GM23338 (cell line): ENCODE measurements at regions not wholly inside any gene's neighbourhood (a gene's known extent, or its start where the extent isn't known, plus 50 kb on each side); places are given as distances from the start of the nearest gene placed in this dataset.

Experiments
- ATAC-seq: fragments of 200-7000 bp; cut with Tn5 transposase; 3 replicates; pipeline ENCODE4 v1.9.1; 2020
- DNase-seq: peaks from one replicate; pipeline ENCODE4 v3.0.0-alpha.2; 2015; ENCODE audit warnings: low spot score
- H2AFZ ChIP-seq: fragments of 200-600 bp; sonication (generic); 2 replicates; pipeline ENCODE4 v1.8.0; 2016; ENCODE audit warnings: antibody characterized with exemption, mild to moderate bottlenecking, moderate library complexity
- H3F3A ChIP-seq: fragments of 200-600 bp; sonication (generic); replicated peaks from 2 replicates; pipeline ENCODE4 v1.8.0; 2017; ENCODE audit warnings: antibody characterized with exemption, mixed run types, low read depth
- H3K27ac ChIP-seq: fragments of 200-600 bp; sonication (generic); 2 replicates; pipeline ENCODE4 v1.6.1; 2016; ENCODE audit warnings: low read depth
- H3K27me3 ChIP-seq: fragments of 200-600 bp; sonication (generic); 2 replicates; pipeline ENCODE4 v1.8.0; 2016; ENCODE audit warnings: mild to moderate bottlenecking, mixed run types, moderate library complexity; ENCODE audit not compliant: insufficient read depth
- H3K36me3 ChIP-seq: fragments of 200-600 bp; sonication (generic); 2 replicates; pipeline ENCODE4 v1.8.0; 2016; ENCODE audit warnings: mild to moderate bottlenecking; ENCODE audit not compliant: insufficient read depth
- H3K4me1 ChIP-seq: fragments of 200-600 bp; sonication (generic); 2 replicates; pipeline ENCODE4 v1.8.0; 2016; ENCODE audit warnings: mild to moderate bottlenecking, moderate library complexity; ENCODE audit not compliant: insufficient read depth
- H3K4me2 ChIP-seq: fragments of 200-600 bp; sonication (generic); 2 replicates; pipeline ENCODE4 v1.7.1; 2017; ENCODE audit warnings: mixed run types
- H3K4me3 ChIP-seq: fragments of 200-600 bp; sonication (generic); 2 replicates; pipeline ENCODE4 v1.6.1; 2016; ENCODE audit warnings: mixed run types
- H3K79me2 ChIP-seq: fragments of 200-600 bp; sonication (generic); replicated peaks from 2 replicates; pipeline ENCODE4 v1.8.0; 2017; ENCODE audit warnings: mild to moderate bottlenecking; ENCODE audit not compliant: insufficient read depth
- H3K9me2 ChIP-seq: fragments of 200-600 bp; sonication (generic); 2 replicates; pipeline ENCODE4 v1.8.0; 2017; ENCODE audit not compliant: insufficient read depth
- H4K20me1 ChIP-seq: fragments of 200-600 bp; sonication (generic); replicated peaks from 2 replicates; pipeline ENCODE4 v1.8.0; 2017; ENCODE audit warnings: mild to moderate bottlenecking; ENCODE audit not compliant: insufficient read depth
- H3K27ac Mint-ChIP-seq: 2 replicates; pipeline ENCODE4 v1.8.0; 2020; ENCODE audit warnings: inconsistent platforms, mild to moderate bottlenecking, moderate library complexity, mixed read lengths
- H3K27me3 Mint-ChIP-seq: 3 replicates; pipeline ENCODE4 v1.8.0; 2022; ENCODE audit warnings: low read depth, mild to moderate bottlenecking, moderate library complexity, mixed read lengths, inconsistent platforms; ENCODE audit not compliant: insufficient read depth, poor library complexity
- H3K36me3 Mint-ChIP-seq: 3 replicates; pipeline ENCODE4 v1.8.0; 2021; ENCODE audit warnings: low read depth, mild to moderate bottlenecking, inconsistent platforms, moderate library complexity, mixed read lengths
- H3K4me1 Mint-ChIP-seq: 3 replicates; pipeline ENCODE4 v1.8.0; 2020; ENCODE audit warnings: mild to moderate bottlenecking, inconsistent platforms, mixed read lengths
- H3K4me3 Mint-ChIP-seq: 3 replicates; pipeline ENCODE4 v1.8.0; 2021; ENCODE audit warnings: moderate library complexity, mild to moderate bottlenecking, inconsistent platforms, mixed read lengths
- H3K9me3 Mint-ChIP-seq: 3 replicates; pipeline ENCODE4 v1.8.0; 2020; ENCODE audit warnings: moderate library complexity, mild to moderate bottlenecking, inconsistent platforms, mixed read lengths
- CREB1 ChIP-seq: fragments of 250-450 bp; sonication (Bioruptor Pico); IDR thresholded peaks from 2 replicates; pipeline ENCODE4 v1.5.0; 2020; ENCODE audit warnings: low read depth, mild to moderate bottlenecking, moderate library complexity
- CTCF ChIP-seq, 2 experiments: fragments of 200-600 bp in 1 of 2; sonication (generic) in 1 of 2; conservative IDR thresholded peaks; 2 replicates each; pipeline versions ENCODE4 v1.5.1 to v1.6.1; 2016 to 2017; ENCODE audit warnings: antibody characterized with exemption in 2 of 2, low read depth in 2 of 2, mild to moderate bottlenecking in 2 of 2, moderate library complexity in 1 of 2
- EZH2 ChIP-seq: fragments of 200-600 bp; sonication (generic); IDR thresholded peaks from one replicate; pipeline ENCODE4 v1.8.0; 2017; ENCODE audit warnings: antibody characterized with exemption, mild to moderate bottlenecking, low read depth; ENCODE audit not compliant: unreplicated experiment
- EZH2phosphoT487 ChIP-seq: fragments of 200-600 bp; sonication (generic); IDR thresholded peaks from one replicate; pipeline ENCODE4 v1.8.1; 2018; ENCODE audit warnings: antibody characterized with exemption; ENCODE audit not compliant: unreplicated experiment
- JUNB ChIP-seq: IDR thresholded peaks from one replicate; pipeline ENCODE4 v1.6.1; 2016; ENCODE audit warnings: antibody characterized with exemption; ENCODE audit not compliant: unreplicated experiment
- NANOG ChIP-seq: IDR thresholded peaks from 2 replicates; pipeline ENCODE4 v1.6.1; 2016; ENCODE audit warnings: antibody characterized with exemption, borderline replicate concordance
- POLR2AphosphoS5 ChIP-seq: IDR thresholded peaks from 2 replicates; pipeline ENCODE4 v1.6.1; 2016; ENCODE audit warnings: antibody characterized with exemption, low read depth
- REST ChIP-seq: IDR thresholded peaks from one replicate; pipeline ENCODE4 v1.6.1; 2018; ENCODE audit warnings: antibody characterized with exemption; ENCODE audit not compliant: unreplicated experiment
- STAT1 ChIP-seq: IDR thresholded peaks from one replicate; pipeline ENCODE4 v1.6.1; 2016; ENCODE audit warnings: antibody characterized with exemption; ENCODE audit not compliant: unreplicated experiment
- ZNF114 ChIP-seq: fragments of 250-450 bp; sonication (Bioruptor Pico); IDR thresholded peaks from 2 replicates; pipeline ENCODE4 v1.5.0; 2020; ENCODE audit warnings: mild to moderate bottlenecking, moderate library complexity
- ZNF331 ChIP-seq: fragments of 250-450 bp; sonication (Bioruptor Pico); IDR thresholded peaks from 2 replicates; pipeline ENCODE4 v1.5.0; 2020; ENCODE audit warnings: low read depth, mild to moderate bottlenecking, moderate library complexity
- ZNF462 ChIP-seq: fragments of 250-450 bp; sonication (Bioruptor Pico); IDR thresholded peaks from 2 replicates; pipeline ENCODE4 v1.5.0; 2020; ENCODE audit warnings: mild to moderate bottlenecking, moderate library complexity
- TF ChIP-seq, protein P1 (sequence below): IDR thresholded peaks from 2 replicates; pipeline ENCODE4 v1.6.1; 2016; ENCODE audit warnings: antibody characterized with exemption

GRCh38 chr6:10305790-10306415 is 109.0 kb downstream of the TFAP2A start:
- H3K79me2 ChIP-seq, result no peaks in the 10 kb centered on the region
- DNase-seq (no peak), ATAC-seq (no peak)
- H3K4me3 Mint-ChIP-seq, result no peak overlapping the region
- H3K27ac Mint-ChIP-seq, result no peak overlapping the region
- no peak overlapping the region for H3K4me2 ChIP-seq
- H3K9me3 Mint-ChIP-seq, result no peaks in the 10 kb centered on the region; the same call in 2 of the 3 replicates
- H3K27ac ChIP-seq, result no peak overlapping the region
- no peak overlapping the region for H3K4me3 ChIP-seq
- no peaks in the 10 kb centered on the region for H3K27me3 ChIP-seq
- H4K20me1 ChIP-seq, result no peaks in the 10 kb centered on the region
- no peaks in the 10 kb centered on the region for H3K36me3 Mint-ChIP-seq
- H3K4me1 ChIP-seq, result peaks cover 18% of the 10 kb centered on the region
- H2AFZ ChIP-seq, result no peak overlapping the region
- H3K27me3 Mint-ChIP-seq, result peaks cover 2% of the 10 kb centered on the region
- H3K9me2 ChIP-seq, result no peaks in the 10 kb centered on the region
- no peaks in the 10 kb centered on the region for H3K36me3 ChIP-seq
- H3K4me1 Mint-ChIP-seq, result peaks cover 33% of the 10 kb centered on the region
- peaks cover 6% of the 10 kb centered on the region for H3F3A ChIP-seq
- TF ChIP-seq JUNB (no peak), ZNF462 (CRISPR knock-in tag) (no peak), CREB1 (no peak), EZH2phosphoT487 (no peak), ZNF114 (no peak), STAT1 (no peak), EZH2 (no peak), CTCF (conservative IDR thresholded peaks at IDR 0.05; ENCODE audit: low read depth in 2 of 2) (no peak), ZNF331 (CRISPR knock-in tag) (no peak), REST (no peak), POLR2AphosphoS5 (no peak), NANOG (no peak)
- TF ChIP-seq, protein P1, sequence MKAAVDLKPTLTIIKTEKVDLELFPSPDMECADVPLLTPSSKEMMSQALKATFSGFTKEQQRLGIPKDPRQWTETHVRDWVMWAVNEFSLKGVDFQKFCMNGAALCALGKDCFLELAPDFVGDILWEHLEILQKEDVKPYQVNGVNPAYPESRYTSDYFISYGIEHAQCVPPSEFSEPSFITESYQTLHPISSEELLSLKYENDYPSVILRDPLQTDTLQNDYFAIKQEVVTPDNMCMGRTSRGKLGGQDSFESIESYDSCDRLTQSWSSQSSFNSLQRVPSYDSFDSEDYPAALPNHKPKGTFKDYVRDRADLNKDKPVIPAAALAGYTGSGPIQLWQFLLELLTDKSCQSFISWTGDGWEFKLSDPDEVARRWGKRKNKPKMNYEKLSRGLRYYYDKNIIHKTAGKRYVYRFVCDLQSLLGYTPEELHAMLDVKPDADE, result no peak
